GM12865 (cell line): ENCODE measurements at regions not wholly inside any gene's neighbourhood (a gene's known extent, or its start where the extent isn't known, plus 50 kb on each side); places are given as distances from the start of the nearest gene placed in this dataset.

Experiments used
- DNase-seq: peaks from one replicate; pipeline ENCODE4 v3.0.0; 2010; ENCODE audit warnings: low read depth
- H3K4me3 ChIP-seq: 2 replicates; pipeline ENCODE4 v1.5.1; 2011; ENCODE audit warnings: mild to moderate bottlenecking, low read depth, low read length, control low read depth
- TF ChIP-seq, protein P1 (sequence below): IDR thresholded peaks from 2 replicates; pipeline ENCODE4 v1.5.1; 2011; ENCODE audit warnings: low read length, control low read depth, low read depth, inconsistent platforms; ENCODE audit not compliant: insufficient read depth; ENCODE audit errors: missing control alignments

DNA sequence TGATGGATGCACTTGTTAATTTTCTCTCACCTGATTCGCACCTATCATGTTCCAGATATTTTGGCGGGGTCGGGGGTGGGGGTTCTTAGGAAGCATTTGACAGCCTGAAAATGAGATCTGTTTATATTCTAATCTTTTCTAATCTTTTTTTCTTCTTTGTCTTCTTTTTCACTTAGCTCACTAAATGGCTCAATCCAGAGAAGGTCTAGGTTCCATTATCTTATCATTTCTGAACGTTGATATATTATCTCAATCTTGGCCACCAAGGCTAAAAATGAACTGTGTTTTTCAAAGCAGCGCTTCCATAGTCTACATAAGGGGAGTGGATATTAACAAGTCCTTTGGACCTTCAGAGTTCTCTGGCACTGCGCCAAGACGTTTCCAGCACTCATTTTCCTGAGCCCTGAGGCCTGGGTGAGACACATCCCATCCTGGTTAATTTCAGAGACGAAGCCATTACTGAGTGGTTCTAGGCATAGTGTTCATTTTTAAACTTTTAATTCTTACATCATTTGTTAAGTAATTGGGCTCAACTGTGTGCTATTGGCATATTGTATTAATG, 229.0 kb downstream of the SOX11 start:
- no peak for DNase-seq
- TF ChIP-seq, protein P1, sequence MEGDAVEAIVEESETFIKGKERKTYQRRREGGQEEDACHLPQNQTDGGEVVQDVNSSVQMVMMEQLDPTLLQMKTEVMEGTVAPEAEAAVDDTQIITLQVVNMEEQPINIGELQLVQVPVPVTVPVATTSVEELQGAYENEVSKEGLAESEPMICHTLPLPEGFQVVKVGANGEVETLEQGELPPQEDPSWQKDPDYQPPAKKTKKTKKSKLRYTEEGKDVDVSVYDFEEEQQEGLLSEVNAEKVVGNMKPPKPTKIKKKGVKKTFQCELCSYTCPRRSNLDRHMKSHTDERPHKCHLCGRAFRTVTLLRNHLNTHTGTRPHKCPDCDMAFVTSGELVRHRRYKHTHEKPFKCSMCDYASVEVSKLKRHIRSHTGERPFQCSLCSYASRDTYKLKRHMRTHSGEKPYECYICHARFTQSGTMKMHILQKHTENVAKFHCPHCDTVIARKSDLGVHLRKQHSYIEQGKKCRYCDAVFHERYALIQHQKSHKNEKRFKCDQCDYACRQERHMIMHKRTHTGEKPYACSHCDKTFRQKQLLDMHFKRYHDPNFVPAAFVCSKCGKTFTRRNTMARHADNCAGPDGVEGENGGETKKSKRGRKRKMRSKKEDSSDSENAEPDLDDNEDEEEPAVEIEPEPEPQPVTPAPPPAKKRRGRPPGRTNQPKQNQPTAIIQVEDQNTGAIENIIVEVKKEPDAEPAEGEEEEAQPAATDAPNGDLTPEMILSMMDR: no peak
- no peak overlapping the region for H3K4me3 ChIP-seq

DNA sequence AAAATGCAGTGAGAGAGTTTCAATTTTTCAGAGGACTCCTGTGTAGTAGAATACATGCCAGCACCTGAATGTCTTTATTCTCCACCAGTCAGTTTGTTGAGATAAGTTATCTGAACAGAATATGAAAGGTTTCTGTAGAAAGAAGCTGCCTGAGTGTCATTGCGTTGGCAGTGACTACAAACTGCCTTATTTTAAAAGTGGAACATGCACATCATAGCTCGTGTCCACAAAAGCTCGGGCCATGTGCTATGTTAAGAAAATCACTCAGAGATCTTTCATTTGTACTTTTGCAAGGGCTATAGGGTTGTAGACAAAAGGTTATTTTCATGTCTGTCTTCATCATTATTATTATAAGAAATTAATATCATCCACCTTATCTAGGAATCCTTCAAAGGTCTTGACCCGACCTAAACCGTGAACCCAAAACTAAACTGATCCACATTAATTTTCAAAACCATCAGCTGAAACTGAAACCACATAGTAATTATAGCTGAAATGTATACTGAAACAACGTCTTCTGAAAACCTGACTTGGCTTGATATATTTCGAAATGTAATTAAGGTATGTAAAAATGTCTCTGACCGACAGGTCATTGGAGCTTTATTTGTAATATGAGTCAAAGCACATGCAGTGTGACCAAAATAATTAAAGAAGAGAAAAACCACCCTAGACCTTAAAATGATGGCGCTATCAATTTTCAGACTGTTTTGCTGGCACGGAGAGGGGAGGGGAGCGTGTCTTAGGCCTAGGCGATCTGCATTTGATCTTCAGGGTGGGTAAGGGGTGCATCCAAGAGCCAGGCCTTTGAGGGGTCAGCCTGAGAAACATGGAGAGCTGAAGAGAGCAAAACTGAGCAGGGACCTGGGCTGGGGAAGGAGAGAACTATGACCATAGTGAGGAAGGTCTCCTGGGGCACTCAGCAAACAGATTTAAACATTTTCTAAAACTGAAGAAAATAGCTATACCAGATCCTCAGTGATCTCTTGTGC, 232.1 kb downstream of the SOX11 start:
- no peak for DNase-seq
- TF ChIP-seq, protein P1: no peak
- H3K4me3 ChIP-seq: no peak overlapping the region

DNA sequence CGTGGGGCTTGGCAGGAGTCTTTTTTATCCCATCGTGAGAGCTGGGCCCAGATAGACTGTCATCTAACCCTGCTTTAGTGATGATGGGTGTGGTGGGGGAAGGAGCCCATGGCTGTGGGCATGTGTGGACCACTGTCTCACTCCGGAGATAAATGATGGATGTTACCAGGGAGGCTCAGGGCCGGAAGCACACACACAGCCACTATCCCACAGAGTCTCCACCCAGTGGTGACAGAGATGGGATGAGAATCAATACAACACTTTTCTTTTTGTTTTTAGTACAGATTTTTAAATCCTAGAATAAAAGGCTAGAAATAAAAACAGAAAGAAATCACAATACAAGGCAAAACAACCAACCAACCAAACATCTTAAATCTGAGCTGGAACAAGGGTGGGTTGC, 233.4 kb downstream of the SOX11 start:
- DNase-seq: no peak
- H3K4me3 ChIP-seq: no peak overlapping the region
- TF ChIP-seq, protein P1: no peak

DNA sequence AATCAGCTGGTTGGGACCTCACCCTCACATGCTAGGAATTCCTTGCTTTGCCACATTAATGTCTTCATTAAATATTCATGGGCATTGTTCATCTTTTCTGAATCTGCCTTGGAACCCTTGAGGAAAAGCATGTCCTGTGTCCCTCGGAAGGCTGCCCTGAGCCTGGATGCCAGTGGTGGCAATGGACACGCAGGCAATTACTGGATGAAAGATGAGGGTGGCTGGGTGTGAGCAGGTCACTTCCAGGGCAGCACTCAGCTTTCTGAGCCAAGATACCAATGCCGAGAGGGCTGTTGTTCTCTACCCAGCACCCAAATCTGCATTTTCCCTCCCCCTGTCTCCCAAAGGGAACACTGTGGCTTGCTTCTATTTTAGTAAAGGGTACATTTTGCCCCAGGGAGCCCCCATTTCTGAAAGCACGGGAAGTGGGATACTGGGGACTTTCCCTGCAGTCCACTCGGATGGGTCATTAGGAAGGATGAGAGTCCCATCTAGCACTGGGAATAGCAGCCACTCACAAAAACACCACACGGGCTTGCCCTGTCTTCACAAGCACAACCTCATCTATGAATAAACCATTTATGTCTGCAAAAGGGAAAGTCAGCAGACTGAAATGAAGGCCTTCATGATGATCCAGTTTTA, 234.8 kb downstream of the SOX11 start:
- no peak overlapping the region for H3K4me3 ChIP-seq
- TF ChIP-seq, protein P1: no peak
- DNase-seq: no peak

DNA sequence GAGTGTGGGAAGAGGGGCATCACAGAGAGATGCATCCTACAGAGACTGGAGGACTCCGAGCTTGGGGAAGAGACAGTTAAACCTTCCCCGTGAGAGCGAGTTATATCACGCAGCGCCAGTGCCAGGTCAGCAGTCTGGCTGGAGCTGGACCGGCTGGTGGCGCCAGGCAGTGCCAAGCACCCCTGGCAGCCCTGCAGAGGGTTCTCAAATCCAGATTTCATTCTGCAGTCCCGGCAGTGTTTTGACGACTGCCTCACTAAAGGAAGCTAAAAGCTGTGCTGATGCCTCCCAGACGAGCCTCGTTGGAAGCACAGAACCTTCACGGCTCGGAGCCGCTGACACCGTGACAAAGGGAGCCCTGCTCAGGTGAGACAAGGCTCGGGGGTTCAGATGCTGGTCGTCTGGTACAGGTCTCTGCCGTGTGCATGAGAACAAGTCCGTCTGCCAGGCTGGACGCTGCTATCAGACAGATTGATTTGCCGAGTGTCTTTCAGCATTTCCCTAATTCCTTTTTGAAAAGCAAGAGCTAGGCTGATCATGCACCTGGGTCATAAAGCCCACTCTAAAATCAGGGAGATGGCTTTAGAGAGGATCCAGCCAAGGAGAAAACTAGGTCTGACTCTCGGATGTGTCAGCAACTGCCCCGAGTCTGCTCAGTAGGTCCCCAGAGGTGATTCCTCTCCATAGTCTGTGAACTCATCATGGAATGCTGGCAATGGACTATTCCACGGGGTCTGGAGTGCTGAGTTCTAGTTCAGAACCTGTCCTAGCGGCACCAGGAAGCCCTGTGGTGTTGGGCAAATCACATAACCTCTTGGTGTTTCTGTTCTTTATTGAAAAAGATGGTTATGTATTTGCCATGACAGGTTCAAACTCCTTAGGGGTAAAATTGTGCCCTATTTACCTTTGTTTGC, 240.6 kb downstream of the SOX11 start:
- no peak overlapping the region for H3K4me3 ChIP-seq
- TF ChIP-seq, protein P1: no peak
- DNase-seq: no peak

DNA sequence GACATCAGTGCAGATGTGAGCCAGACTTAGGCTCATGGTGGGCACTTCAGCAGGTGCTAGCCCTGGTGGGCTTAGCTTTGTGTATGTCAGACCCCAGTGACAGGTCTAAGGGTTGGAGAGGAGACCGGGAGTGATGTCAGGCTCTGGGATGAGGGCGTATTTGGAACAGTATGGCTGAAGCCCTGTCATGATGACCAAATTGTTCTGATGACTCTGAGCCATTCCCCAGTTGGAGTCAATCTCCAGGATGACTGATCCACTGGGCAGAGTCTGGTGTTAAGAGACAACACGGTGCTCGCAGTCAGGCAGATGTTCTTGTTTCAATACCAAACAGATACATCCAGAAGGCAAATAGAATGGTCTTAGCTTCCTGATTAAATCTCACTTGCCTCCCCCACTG, 241.5 kb downstream of the SOX11 start:
- DNase-seq: no peak
- H3K4me3 ChIP-seq: no peak overlapping the region
- TF ChIP-seq, protein P1: no peak
